ENCODE measurements at regions not wholly inside any gene's neighbourhood (a gene's known extent, or its start where the extent isn't known, plus 50 kb on each side); places are given as distances from the start of the nearest gene placed in this dataset.
A peak's percentile ranks its signal among the peaks of the same experiment; 100 is the strongest.

GRCh38 chr17:77009877-77010276, 130.9 kb upstream of the SEC14L1 start:
- in situ Hi-C loops (cut with MboI; ENCODE audit: low pct_ligation_motif_present in 1 of 4, low pct_unique_long_range_greater_than_20kb in 1 of 4, low sequenced_read_pairs in 3 of 4) (no loop called here), intact Hi-C loops (cut with DNase I; ENCODE audit: low total_unique reads) (no loop called here)
- Histone ChIP-seq H3K27ac (no peak overlapping the region), H3K4me1 (no peaks in the 10 kb centered on the region), H3K36me3 (no peaks in the 10 kb centered on the region), H3K4me3 (no peak overlapping the region), H3K9me3 (peaks cover 10 to 11% of the 10 kb centered on the region in 2 donors), H3K27me3 (peaks cover 21% of the 10 kb centered on the region)
- WGBS, 2 donors (ENCODE audit: low coverage in 1 of 2) = 53 to 78% methylated on average over 2 of the region's 2 CpGs
- no peak for DNase-seq
- no peak for TF ChIP-seq EP300 (IDR thresholded peaks at IDR 0.05; ENCODE audit: low read depth)
- no peak for TF ChIP-seq POLR2AphosphoS5 (IDR thresholded peaks at IDR 0.05)
- TF ChIP-seq POLR2A (IDR thresholded peaks at IDR 0.05) = no peak
- no peak for TF ChIP-seq CTCF (IDR thresholded peaks at IDR 0.05)

- Histone ChIP-seq H3K27ac (no peak overlapping the region), H3K36me3 (no peaks in the 10 kb centered on the region), H3K9me3 (peaks cover 10 to 11% of the 10 kb centered on the region in 2 donors), H3K4me1 (no peaks in the 10 kb centered on the region), H3K27me3 (peaks cover 27% of the 10 kb centered on the region), H3K4me3 (no peak overlapping the region)
- in situ Hi-C loops (cut with MboI; ENCODE audit: low pct_ligation_motif_present in 1 of 4, low pct_unique_long_range_greater_than_20kb in 1 of 4, low sequenced_read_pairs in 3 of 4) (no loop called here), intact Hi-C loops (cut with DNase I; ENCODE audit: low total_unique reads) (no loop called here)
- TF ChIP-seq CTCF (IDR thresholded peaks at IDR 0.05) (no peak), EP300 (IDR thresholded peaks at IDR 0.05; ENCODE audit: low read depth) (no peak), POLR2A (IDR thresholded peaks at IDR 0.05) (no peak), POLR2AphosphoS5 (IDR thresholded peaks at IDR 0.05) (no peak)
- DNase-seq = no peak
These were observed 130.1 kb upstream of the SEC14L1 start for GRCh38 chr17:77010667-77011066.

- Histone ChIP-seq H3K27ac (no peak overlapping the region), H3K36me3 (no peaks in the 10 kb centered on the region), H3K9me3 (peaks cover 10 to 11% of the 10 kb centered on the region in 2 donors), H3K27me3 (peaks cover 28% of the 10 kb centered on the region), H3K4me1 (no peaks in the 10 kb centered on the region), H3K4me3 (no peak overlapping the region)
- WGBS, 2 donors (ENCODE audit: low coverage in 1 of 2) = 60 to 72% methylated on average over 4 to 7 of the region's 7 CpGs
- no peak for TF ChIP-seq EP300 (IDR thresholded peaks at IDR 0.05; ENCODE audit: low read depth)
- peak; percentile 44 to 51 (median 47) for TF ChIP-seq CTCF (IDR thresholded peaks at IDR 0.05)
- no peak for TF ChIP-seq POLR2A (IDR thresholded peaks at IDR 0.05)
- intact Hi-C loops (cut with DNase I; ENCODE audit: low total_unique reads) (no loop called here), in situ Hi-C loops (cut with MboI; ENCODE audit: low pct_ligation_motif_present in 1 of 4, low pct_unique_long_range_greater_than_20kb in 1 of 4, low sequenced_read_pairs in 3 of 4) (no loop called here)
- DNase-seq = peak; percentile 41
These were observed 129.4 kb upstream of the SEC14L1 start for GRCh38 chr17:77011173-77012011.

GRCh38 chr17:77018504-77018903, 122.3 kb upstream of the SEC14L1 start:
- peaks cover 7% of the 10 kb centered on the region for H3K27me3 ChIP-seq
- H3K27ac ChIP-seq = no peak overlapping the region
- H3K4me1 ChIP-seq = no peaks in the 10 kb centered on the region
- no peaks in the 10 kb centered on the region for H3K9me3 ChIP-seq
- intact Hi-C loops (cut with DNase I; ENCODE audit: low total_unique reads) = no loop called here
- in situ Hi-C loops (cut with MboI; ENCODE audit: low pct_ligation_motif_present in 1 of 4, low pct_unique_long_range_greater_than_20kb in 1 of 4, low sequenced_read_pairs in 3 of 4) = no loop called here
- no peak for DNase-seq
- WGBS, 2 donors (ENCODE audit: low coverage in 1 of 2) = 39 to 67% methylated on average over 2 to 5 of the region's 5 CpGs
- no peak overlapping the region for H3K4me3 ChIP-seq
- TF ChIP-seq CTCF (IDR thresholded peaks at IDR 0.05) = no peak
- no peak for TF ChIP-seq EP300 (IDR thresholded peaks at IDR 0.05; ENCODE audit: low read depth)
- no peak for TF ChIP-seq POLR2A (IDR thresholded peaks at IDR 0.05)
- no peak for TF ChIP-seq POLR2AphosphoS5 (IDR thresholded peaks at IDR 0.05)
- H3K36me3 ChIP-seq = no peaks in the 10 kb centered on the region
